ENCODE measurements at regions not wholly inside any gene's neighbourhood (a gene's known extent, or its start where the extent isn't known, plus 50 kb on each side); places are given as distances from the start of the nearest gene placed in this dataset.

DNA sequence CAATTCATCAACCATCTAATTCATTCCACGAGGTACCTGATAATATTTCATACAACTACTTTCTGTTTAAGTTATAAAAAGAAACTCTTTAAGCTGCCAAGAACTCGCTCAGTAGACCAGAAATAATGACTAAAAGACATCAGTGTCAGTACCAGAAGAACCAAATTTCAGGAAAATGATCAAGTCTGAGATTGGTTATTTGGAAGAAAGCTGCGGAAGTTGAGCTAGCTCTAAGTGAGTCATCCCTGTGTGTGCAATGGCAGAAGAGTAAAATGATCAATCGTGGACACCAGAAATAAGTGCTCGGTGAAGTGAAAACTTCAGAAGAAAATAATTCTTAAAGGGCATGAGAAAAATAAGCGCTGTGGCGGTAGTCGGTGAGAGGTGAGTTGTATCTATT is 933.2 kb upstream of the CHORDC1 start:
- no peaks in the 10 kb centered on the region for H3K36me3 ChIP-seq (ENCODE audit: insufficient read depth, low read length)
- DNase-seq: no peak
- no peaks in the 10 kb centered on the region for H3K27me3 ChIP-seq (ENCODE audit: insufficient read depth, low read length, poor library complexity, severe bottlenecking)
- H3K4me1 Mint-ChIP-seq: no peaks in the 10 kb centered on the region
- ChIA-PET CTCF (no interaction called here), POLR2A (no interaction called here)
- H3K4me3 Mint-ChIP-seq: no peak overlapping the region
- H3K4me3 ChIP-seq (ENCODE audit: low read length): no peak overlapping the region
- H3K27ac ChIP-seq (ENCODE audit: low read depth, low read length): no peak overlapping the region
- H3K4me1 ChIP-seq (ENCODE audit: insufficient read depth, low read length): no peaks in the 10 kb centered on the region
- no peaks in the 10 kb centered on the region for H3K9me3 ChIP-seq (ENCODE audit: low read length)
- no peaks in the 10 kb centered on the region for H3K27me3 Mint-ChIP-seq
- peaks cover 5 to 30% (median 10%) of the 10 kb centered on the region in 5 donors for H3K9me3 Mint-ChIP-seq
- H3K36me3 Mint-ChIP-seq: no peaks in the 10 kb centered on the region
- no peak overlapping the region for H3K27ac Mint-ChIP-seq

DNA sequence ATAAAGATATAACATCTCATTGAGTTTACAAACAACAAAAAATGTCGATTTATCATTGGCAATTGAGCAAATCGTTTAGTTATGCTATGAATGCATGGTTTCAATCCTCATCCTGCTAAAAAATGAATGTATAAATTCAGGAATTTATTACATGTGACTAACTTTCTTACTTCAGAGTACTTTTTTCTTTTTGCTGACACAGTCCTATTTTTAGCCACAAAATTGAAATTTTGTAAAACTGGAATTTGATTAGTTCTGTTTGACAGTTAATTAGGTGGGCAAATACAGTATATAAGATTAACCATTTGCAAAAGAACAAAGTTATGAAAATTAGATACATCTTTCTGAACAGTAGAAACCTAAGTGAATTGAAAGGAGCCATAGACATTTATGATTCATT is 925.0 kb upstream of the CHORDC1 start:
- peaks cover 7 to 30% (median 10%) of the 10 kb centered on the region in 5 donors for H3K9me3 Mint-ChIP-seq
- Histone ChIP-seq H3K27me3 (ENCODE audit: insufficient read depth, low read length, poor library complexity, severe bottlenecking) (no peaks in the 10 kb centered on the region), H3K27ac (ENCODE audit: low read depth, low read length) (no peak overlapping the region), H3K4me3 (ENCODE audit: low read length) (no peak overlapping the region), H3K9me3 (ENCODE audit: low read length) (no peaks in the 10 kb centered on the region), H3K36me3 (ENCODE audit: insufficient read depth, low read length) (no peaks in the 10 kb centered on the region), H3K4me1 (ENCODE audit: insufficient read depth, low read length) (no peaks in the 10 kb centered on the region)
- no peaks in the 10 kb centered on the region for H3K27me3 Mint-ChIP-seq
- ChIA-PET POLR2A (no interaction called here), CTCF (no interaction called here)
- H3K36me3 Mint-ChIP-seq: no peaks in the 10 kb centered on the region
- H3K4me3 Mint-ChIP-seq: no peak overlapping the region
- no peak overlapping the region for H3K27ac Mint-ChIP-seq
- no peaks in the 10 kb centered on the region for H3K4me1 Mint-ChIP-seq
- DNase-seq: no peak

DNA sequence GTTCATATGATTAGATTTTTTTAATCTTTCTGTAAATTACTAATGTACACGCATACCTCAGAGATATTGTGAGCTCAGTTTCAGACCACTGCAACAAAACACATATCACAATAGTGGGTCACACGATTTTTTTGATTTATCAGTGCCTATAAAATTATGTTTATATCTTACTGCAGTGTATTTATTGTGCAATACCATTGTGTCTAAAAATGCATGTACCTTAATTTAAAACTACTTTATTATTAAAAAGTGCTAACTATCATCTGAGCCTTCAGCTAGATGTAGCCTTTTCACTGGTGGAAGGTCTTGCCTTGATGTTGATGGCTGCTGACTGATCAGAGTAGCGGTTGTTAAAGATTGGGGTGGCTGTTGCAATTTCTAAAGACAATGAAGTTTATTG is 918.8 kb upstream of the CHORDC1 start:
- no peak overlapping the region for H3K27ac Mint-ChIP-seq
- ChIA-PET POLR2A (no interaction called here), CTCF (no interaction called here)

DNA sequence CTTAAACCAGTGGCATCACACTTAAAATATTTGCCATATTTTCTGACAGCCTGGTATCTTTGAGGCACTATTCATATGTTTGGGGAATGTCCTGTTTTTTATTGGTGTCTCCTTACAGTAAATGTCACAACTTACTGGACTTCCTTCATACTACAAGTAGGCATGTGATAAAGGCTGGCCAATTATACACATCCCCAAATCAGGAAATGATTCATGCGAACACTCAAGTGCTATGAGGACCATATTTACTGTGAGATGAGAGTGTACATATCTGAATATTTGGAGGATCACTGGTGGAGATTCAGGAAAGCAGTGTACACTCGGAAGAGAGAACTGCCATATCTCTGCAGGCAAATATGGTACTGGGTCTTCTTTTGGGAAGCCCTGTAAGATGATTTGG is 913.8 kb upstream of the CHORDC1 start:
- ChIA-PET CTCF (no interaction called here), POLR2A (no interaction called here)
- no peaks in the 10 kb centered on the region for H3K27me3 ChIP-seq (ENCODE audit: insufficient read depth, low read length, poor library complexity, severe bottlenecking)
- no peak overlapping the region for H3K4me3 ChIP-seq (ENCODE audit: low read length)
- no peaks in the 10 kb centered on the region for H3K36me3 ChIP-seq (ENCODE audit: insufficient read depth, low read length)
- Mint-ChIP-seq H3K4me1 (no peaks in the 10 kb centered on the region), H3K27me3 (no peaks in the 10 kb centered on the region), H3K4me3 (no peak overlapping the region), H3K36me3 (no peaks in the 10 kb centered on the region), H3K9me3 (peaks cover 0 to 10% (median 5%) of the 10 kb centered on the region in 5 donors), H3K27ac (no peak overlapping the region)
- DNase-seq: no peak
- H3K9me3 ChIP-seq (ENCODE audit: low read length): no peaks in the 10 kb centered on the region
- H3K4me1 ChIP-seq (ENCODE audit: insufficient read depth, low read length): no peaks in the 10 kb centered on the region
- no peak overlapping the region for H3K27ac ChIP-seq (ENCODE audit: low read depth, low read length)

More for the DNA sequence above, 918.8 kb upstream of the CHORDC1 start:
- Mint-ChIP-seq H3K9me3 (peaks cover 2 to 36% (median 8%) of the 10 kb centered on the region in 5 donors), H3K4me3 (no peak overlapping the region), H3K4me1 (no peaks in the 10 kb centered on the region), H3K36me3 (no peaks in the 10 kb centered on the region), H3K27me3 (no peaks in the 10 kb centered on the region)
- Histone ChIP-seq H3K4me1 (ENCODE audit: insufficient read depth, low read length) (no peaks in the 10 kb centered on the region), H3K9me3 (ENCODE audit: low read length) (no peaks in the 10 kb centered on the region), H3K4me3 (ENCODE audit: low read length) (no peak overlapping the region), H3K27me3 (ENCODE audit: insufficient read depth, low read length, poor library complexity, severe bottlenecking) (no peaks in the 10 kb centered on the region), H3K36me3 (ENCODE audit: insufficient read depth, low read length) (no peaks in the 10 kb centered on the region), H3K27ac (ENCODE audit: low read depth, low read length) (no peak overlapping the region)
- no peak for DNase-seq

DNA sequence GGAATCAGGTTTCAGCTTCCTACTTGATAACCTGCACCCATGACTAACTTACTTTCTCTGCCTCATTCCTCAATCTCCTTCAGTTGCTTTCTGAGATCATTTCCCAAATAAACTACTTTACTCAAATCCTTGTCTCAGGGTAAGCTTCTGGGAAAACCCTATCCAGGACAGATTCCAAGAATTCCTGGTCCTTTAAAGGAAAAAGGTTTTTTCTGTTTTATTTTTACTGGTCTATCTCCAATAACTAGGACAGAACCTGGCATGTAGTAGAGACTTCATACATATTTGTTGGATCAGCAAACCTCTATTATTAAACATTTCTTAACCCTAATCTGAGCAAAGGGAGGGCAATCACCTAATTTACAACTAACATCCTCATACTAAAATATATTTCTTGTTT is 910.5 kb upstream of the CHORDC1 start:
- DNase-seq: no peak
- POLR2A ChIA-PET: no interaction called here
- Mint-ChIP-seq H3K27ac (no peak overlapping the region), H3K9me3 (peaks cover 0 to 20% (median 5%) of the 10 kb centered on the region in 5 donors), H3K36me3 (no peaks in the 10 kb centered on the region), H3K4me1 (no peaks in the 10 kb centered on the region), H3K4me3 (no peak overlapping the region), H3K27me3 (no peaks in the 10 kb centered on the region)
- no peaks in the 10 kb centered on the region for H3K27me3 ChIP-seq (ENCODE audit: insufficient read depth, low read length, poor library complexity, severe bottlenecking)
- H3K4me1 ChIP-seq (ENCODE audit: insufficient read depth, low read length): no peaks in the 10 kb centered on the region
- no peak overlapping the region for H3K4me3 ChIP-seq (ENCODE audit: low read length)
- CTCF ChIA-PET: no interaction called here
- no peak overlapping the region for H3K27ac ChIP-seq (ENCODE audit: low read depth, low read length)
- no peaks in the 10 kb centered on the region for H3K9me3 ChIP-seq (ENCODE audit: low read length)
- no peaks in the 10 kb centered on the region for H3K36me3 ChIP-seq (ENCODE audit: insufficient read depth, low read length)

DNA sequence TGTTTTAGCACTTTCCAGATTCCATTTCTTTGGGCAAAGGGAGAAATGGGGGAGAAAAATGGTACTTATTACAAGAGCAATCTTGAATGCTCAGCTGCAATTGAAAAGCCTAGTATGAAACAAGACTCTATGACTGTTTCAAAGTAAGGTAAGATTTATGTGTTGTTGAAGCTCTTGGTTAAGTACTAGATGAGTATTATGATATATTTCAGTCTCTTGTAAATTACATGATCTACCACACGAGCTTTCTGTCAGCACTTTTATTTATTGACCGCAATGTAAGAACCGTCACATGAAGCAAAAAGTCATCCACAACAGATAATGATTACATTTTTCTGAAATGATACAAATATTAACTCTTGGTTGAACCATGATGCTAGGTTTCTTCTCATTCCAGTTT is 906.7 kb upstream of the CHORDC1 start:
- Mint-ChIP-seq H3K36me3 (no peaks in the 10 kb centered on the region), H3K4me3 (no peak overlapping the region), H3K9me3 (peaks cover 4 to 29% (median 12%) of the 10 kb centered on the region in 5 donors), H3K27me3 (no peaks in the 10 kb centered on the region), H3K27ac (no peak overlapping the region), H3K4me1 (no peaks in the 10 kb centered on the region)
- ChIA-PET CTCF (no interaction called here), POLR2A (no interaction called here)
- H3K27me3 ChIP-seq (ENCODE audit: insufficient read depth, low read length, poor library complexity, severe bottlenecking): no peaks in the 10 kb centered on the region
- no peaks in the 10 kb centered on the region for H3K4me1 ChIP-seq (ENCODE audit: insufficient read depth, low read length)
- no peaks in the 10 kb centered on the region for H3K9me3 ChIP-seq (ENCODE audit: low read length)
- DNase-seq: no peak
- H3K36me3 ChIP-seq (ENCODE audit: insufficient read depth, low read length): no peaks in the 10 kb centered on the region
- H3K4me3 ChIP-seq (ENCODE audit: low read length): no peak overlapping the region
- no peak overlapping the region for H3K27ac ChIP-seq (ENCODE audit: low read depth, low read length)

DNA sequence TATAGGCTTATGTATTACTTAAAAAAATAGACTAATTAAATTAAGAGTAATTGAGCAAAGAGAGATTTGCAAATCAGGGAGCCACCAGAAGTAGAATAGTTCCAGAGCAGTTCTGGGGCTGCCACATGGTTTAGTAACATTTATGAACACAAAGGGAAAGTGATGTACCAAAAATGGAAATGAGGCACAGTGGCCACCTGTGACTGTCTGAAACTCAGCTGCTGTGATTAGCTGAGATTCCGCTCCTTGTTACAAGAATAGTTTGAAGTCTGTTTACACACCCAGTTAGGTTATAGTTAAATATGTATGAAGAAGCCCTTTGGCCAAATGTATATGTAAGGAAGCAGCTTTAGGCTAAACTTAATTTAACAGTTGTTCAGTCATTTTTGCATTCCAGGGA is 901.5 kb upstream of the CHORDC1 start:
- CTCF ChIA-PET: no interaction called here
- Mint-ChIP-seq H3K4me1 (no peaks in the 10 kb centered on the region), H3K4me3 (no peak overlapping the region), H3K27ac (no peak overlapping the region), H3K36me3 (no peaks in the 10 kb centered on the region), H3K9me3 (peaks cover 8 to 44% (median 25%) of the 10 kb centered on the region in 5 donors), H3K27me3 (no peaks in the 10 kb centered on the region)
- H3K4me1 ChIP-seq (ENCODE audit: insufficient read depth, low read length): no peaks in the 10 kb centered on the region
- no peaks in the 10 kb centered on the region for H3K36me3 ChIP-seq (ENCODE audit: insufficient read depth, low read length)
- H3K27me3 ChIP-seq (ENCODE audit: insufficient read depth, low read length, poor library complexity, severe bottlenecking): no peaks in the 10 kb centered on the region
- H3K4me3 ChIP-seq (ENCODE audit: low read length): no peak overlapping the region
- H3K27ac ChIP-seq (ENCODE audit: low read depth, low read length): no peak overlapping the region
- H3K9me3 ChIP-seq (ENCODE audit: low read length): no peaks in the 10 kb centered on the region
- no peak for DNase-seq
- POLR2A ChIA-PET: no interaction called here

DNA sequence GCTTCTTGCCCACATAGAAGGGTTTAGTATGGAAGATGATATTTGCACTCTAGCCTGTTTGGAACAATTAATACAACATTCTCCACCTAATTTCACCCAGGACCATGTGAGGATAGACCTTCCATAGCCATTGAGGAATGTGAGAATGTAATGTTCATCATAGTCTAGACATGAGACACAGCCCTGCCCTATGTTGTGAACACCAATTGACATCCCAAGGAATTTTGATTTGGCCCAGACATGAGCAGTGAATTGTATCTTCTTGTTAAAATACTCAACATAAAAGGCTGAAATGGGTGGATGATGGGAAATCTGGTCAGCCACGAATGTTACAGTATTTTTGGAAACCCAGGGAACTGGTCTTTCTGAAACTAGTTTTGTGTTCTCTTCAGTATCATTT is 892.3 kb upstream of the CHORDC1 start:
- peaks cover 0 to 16% (median 7%) of the 10 kb centered on the region in 5 donors for H3K9me3 Mint-ChIP-seq
- H3K4me3 Mint-ChIP-seq: no peak overlapping the region
- H3K9me3 ChIP-seq (ENCODE audit: low read length): no peaks in the 10 kb centered on the region
- ChIA-PET CTCF (no interaction called here), POLR2A (no interaction called here)
- no peaks in the 10 kb centered on the region for H3K36me3 ChIP-seq (ENCODE audit: insufficient read depth, low read length)
- no peaks in the 10 kb centered on the region for H3K4me1 ChIP-seq (ENCODE audit: insufficient read depth, low read length)
- H3K27me3 Mint-ChIP-seq: no peaks in the 10 kb centered on the region
- no peaks in the 10 kb centered on the region for H3K4me1 Mint-ChIP-seq
- H3K27ac Mint-ChIP-seq: no peak overlapping the region
- no peaks in the 10 kb centered on the region for H3K36me3 Mint-ChIP-seq
- H3K4me3 ChIP-seq (ENCODE audit: low read length): no peak overlapping the region
- no peaks in the 10 kb centered on the region for H3K27me3 ChIP-seq (ENCODE audit: insufficient read depth, low read length, poor library complexity, severe bottlenecking)
- no peak for DNase-seq
- H3K27ac ChIP-seq (ENCODE audit: low read depth, low read length): no peak overlapping the region

DNA sequence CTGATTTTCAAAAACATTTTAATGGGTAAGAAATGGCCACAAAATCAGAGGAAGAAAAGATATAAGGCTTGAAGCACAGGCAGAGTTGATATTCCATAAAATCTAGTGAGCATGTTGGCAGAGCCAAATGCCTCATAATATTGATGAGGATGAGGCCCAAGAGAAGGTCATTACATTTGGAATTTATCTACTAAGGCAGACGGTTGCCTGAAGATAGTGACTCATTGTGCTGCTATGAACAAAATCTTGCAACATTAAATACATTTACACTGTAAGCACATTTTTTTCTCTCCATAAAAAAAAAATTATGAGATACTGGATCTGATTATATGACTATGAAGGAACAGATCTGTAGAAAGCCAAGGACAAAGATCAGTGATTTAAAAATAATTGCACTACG is 881.4 kb upstream of the CHORDC1 start:
- Histone ChIP-seq H3K4me3 (ENCODE audit: low read length) (no peak overlapping the region), H3K4me1 (ENCODE audit: insufficient read depth, low read length) (no peaks in the 10 kb centered on the region), H3K36me3 (ENCODE audit: insufficient read depth, low read length) (no peaks in the 10 kb centered on the region), H3K27ac (ENCODE audit: low read depth, low read length) (no peak overlapping the region), H3K9me3 (ENCODE audit: low read length) (no peaks in the 10 kb centered on the region), H3K27me3 (ENCODE audit: insufficient read depth, low read length, poor library complexity, severe bottlenecking) (no peaks in the 10 kb centered on the region)
- Mint-ChIP-seq H3K27me3 (no peaks in the 10 kb centered on the region), H3K27ac (no peak overlapping the region), H3K9me3 (peaks cover 2 to 26% (median 5%) of the 10 kb centered on the region in 5 donors), H3K4me3 (no peak overlapping the region), H3K4me1 (no peaks in the 10 kb centered on the region), H3K36me3 (no peaks in the 10 kb centered on the region)
- ChIA-PET POLR2A (no interaction called here), CTCF (no interaction called here)
- no peak for DNase-seq

Data from CD8-positive, alpha-beta memory T cell (primary cell).